Liver (tissue), 3 donors: ENCODE measurements at regions not wholly inside any gene's neighbourhood (a gene's known extent, or its start where the extent isn't known, plus 50 kb on each side); places are given as distances from the start of the nearest gene placed in this dataset.

ENCODE experiments used
- EGR1 ChIP-seq, 2 donors: IDR thresholded peaks; 2 replicates each; pipeline ENCODE4 v1.6.1; 2016 to 2018; ENCODE audit warnings: antibody characterized with exemption in 2 of 2, low read depth in 2 of 2
- HNF4A ChIP-seq, 2 donors: conservative IDR thresholded peaks; 2 replicates each; pipeline ENCODE4 v1.6.1; 2016; ENCODE audit warnings: antibody characterized with exemption in 2 of 2, mild to moderate bottlenecking in 2 of 2
- JUND ChIP-seq, 2 donors: IDR thresholded peaks; 2 replicates each; pipeline ENCODE4 v1.6.1; 2016; ENCODE audit warnings: antibody characterized with exemption in 2 of 2
- MAX ChIP-seq: IDR thresholded peaks from 2 replicates; pipeline ENCODE4 v1.6.1; 2016; ENCODE audit warnings: antibody characterized with exemption
- NR2F2 ChIP-seq: IDR thresholded peaks from 2 replicates; pipeline ENCODE4 v1.6.1; 2016; ENCODE audit warnings: antibody characterized with exemption
- RAD21 ChIP-seq, 2 donors: IDR thresholded peaks; 2 replicates each; pipeline ENCODE4 v1.6.1; 2016; ENCODE audit warnings: antibody characterized with exemption in 2 of 2, mild to moderate bottlenecking in 2 of 2
- SP1 ChIP-seq: IDR thresholded peaks from 2 replicates; pipeline ENCODE4 v1.6.1; 2018; ENCODE audit warnings: antibody characterized with exemption, mild to moderate bottlenecking
- TAF1 ChIP-seq: conservative IDR thresholded peaks from 2 replicates; pipeline ENCODE4 v1.6.1; 2016; ENCODE audit warnings: antibody characterized with exemption, mild to moderate bottlenecking
- YY1 ChIP-seq: IDR thresholded peaks from 2 replicates; pipeline ENCODE4 v1.6.1; 2016; ENCODE audit warnings: antibody characterized with exemption, mild to moderate bottlenecking
- TF ChIP-seq, protein P1 (sequence below): fragments of 150-350 bp; IDR thresholded peaks from 2 replicates; pipeline ENCODE4 v1.5.1; 2017; ENCODE audit warnings: improper control_type of control experiment, low read depth, low read length; ENCODE audit not compliant: missing input control
- TF ChIP-seq, protein P2 (sequence below): IDR thresholded peaks from 2 replicates; pipeline ENCODE4 v1.6.1; 2016; ENCODE audit warnings: antibody characterized with exemption, mild to moderate bottlenecking
- TF ChIP-seq, protein P3 (sequence below): IDR thresholded peaks from 2 replicates; pipeline ENCODE4 v1.6.1; 2016; ENCODE audit warnings: antibody characterized with exemption
- donor health status: healthy.
- donor health status: healthy.

DNA sequence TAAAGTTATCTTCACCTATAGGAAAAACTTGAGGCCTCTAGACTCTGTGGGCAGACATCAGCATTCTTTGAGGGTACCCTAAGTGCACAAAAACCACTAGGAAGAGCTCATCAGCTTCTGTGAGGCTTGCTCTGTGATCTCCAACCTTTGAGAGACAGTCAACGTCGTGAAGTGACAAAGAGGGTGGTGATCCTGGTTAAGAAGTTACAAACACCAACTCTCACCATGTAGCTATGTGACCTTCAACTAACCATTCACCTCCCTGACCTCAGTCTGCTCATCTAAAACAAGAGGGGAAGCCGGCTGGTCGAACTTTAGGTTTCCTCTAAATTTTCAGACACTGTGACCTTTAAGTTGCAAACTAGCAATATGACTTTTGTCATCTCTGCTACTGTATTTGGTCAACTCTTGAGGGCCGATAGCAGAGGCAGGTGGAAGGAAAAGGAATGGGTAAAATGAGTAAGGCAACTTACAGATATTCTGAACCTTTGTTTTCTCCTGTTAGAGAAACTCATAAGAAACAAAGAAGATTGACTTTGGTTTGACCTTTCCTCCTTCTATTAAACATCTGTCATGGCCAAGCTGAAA is 103.2 kb upstream of the PARP11 start:
- TF ChIP-seq, protein P1, sequence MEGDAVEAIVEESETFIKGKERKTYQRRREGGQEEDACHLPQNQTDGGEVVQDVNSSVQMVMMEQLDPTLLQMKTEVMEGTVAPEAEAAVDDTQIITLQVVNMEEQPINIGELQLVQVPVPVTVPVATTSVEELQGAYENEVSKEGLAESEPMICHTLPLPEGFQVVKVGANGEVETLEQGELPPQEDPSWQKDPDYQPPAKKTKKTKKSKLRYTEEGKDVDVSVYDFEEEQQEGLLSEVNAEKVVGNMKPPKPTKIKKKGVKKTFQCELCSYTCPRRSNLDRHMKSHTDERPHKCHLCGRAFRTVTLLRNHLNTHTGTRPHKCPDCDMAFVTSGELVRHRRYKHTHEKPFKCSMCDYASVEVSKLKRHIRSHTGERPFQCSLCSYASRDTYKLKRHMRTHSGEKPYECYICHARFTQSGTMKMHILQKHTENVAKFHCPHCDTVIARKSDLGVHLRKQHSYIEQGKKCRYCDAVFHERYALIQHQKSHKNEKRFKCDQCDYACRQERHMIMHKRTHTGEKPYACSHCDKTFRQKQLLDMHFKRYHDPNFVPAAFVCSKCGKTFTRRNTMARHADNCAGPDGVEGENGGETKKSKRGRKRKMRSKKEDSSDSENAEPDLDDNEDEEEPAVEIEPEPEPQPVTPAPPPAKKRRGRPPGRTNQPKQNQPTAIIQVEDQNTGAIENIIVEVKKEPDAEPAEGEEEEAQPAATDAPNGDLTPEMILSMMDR, result no peak
- TF ChIP-seq, protein P2, sequence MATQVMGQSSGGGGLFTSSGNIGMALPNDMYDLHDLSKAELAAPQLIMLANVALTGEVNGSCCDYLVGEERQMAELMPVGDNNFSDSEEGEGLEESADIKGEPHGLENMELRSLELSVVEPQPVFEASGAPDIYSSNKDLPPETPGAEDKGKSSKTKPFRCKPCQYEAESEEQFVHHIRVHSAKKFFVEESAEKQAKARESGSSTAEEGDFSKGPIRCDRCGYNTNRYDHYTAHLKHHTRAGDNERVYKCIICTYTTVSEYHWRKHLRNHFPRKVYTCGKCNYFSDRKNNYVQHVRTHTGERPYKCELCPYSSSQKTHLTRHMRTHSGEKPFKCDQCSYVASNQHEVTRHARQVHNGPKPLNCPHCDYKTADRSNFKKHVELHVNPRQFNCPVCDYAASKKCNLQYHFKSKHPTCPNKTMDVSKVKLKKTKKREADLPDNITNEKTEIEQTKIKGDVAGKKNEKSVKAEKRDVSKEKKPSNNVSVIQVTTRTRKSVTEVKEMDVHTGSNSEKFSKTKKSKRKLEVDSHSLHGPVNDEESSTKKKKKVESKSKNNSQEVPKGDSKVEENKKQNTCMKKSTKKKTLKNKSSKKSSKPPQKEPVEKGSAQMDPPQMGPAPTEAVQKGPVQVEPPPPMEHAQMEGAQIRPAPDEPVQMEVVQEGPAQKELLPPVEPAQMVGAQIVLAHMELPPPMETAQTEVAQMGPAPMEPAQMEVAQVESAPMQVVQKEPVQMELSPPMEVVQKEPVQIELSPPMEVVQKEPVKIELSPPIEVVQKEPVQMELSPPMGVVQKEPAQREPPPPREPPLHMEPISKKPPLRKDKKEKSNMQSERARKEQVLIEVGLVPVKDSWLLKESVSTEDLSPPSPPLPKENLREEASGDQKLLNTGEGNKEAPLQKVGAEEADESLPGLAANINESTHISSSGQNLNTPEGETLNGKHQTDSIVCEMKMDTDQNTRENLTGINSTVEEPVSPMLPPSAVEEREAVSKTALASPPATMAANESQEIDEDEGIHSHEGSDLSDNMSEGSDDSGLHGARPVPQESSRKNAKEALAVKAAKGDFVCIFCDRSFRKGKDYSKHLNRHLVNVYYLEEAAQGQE, result no peak
- TF ChIP-seq YY1, result no peak
- TF ChIP-seq NR2F2, result no peak
- no peak for TF ChIP-seq HNF4A (conservative IDR thresholded peaks at IDR 0.05)
- TF ChIP-seq JUND (IDR thresholded peaks at IDR 0.05), result no peak
- no peak for TF ChIP-seq RAD21 (IDR thresholded peaks at IDR 0.05)
- TF ChIP-seq MAX, result no peak
- TF ChIP-seq TAF1, result no peak
- no peak for TF ChIP-seq EGR1 (IDR thresholded peaks at IDR 0.05; ENCODE audit: low read depth in 2 of 2)
- TF ChIP-seq, protein P3, sequence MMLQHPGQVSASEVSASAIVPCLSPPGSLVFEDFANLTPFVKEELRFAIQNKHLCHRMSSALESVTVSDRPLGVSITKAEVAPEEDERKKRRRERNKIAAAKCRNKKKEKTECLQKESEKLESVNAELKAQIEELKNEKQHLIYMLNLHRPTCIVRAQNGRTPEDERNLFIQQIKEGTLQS, result no peak
- no peak for TF ChIP-seq SP1
